ENCODE measurements at regions not wholly inside any gene's neighbourhood (a gene's known extent, or its start where the extent isn't known, plus 50 kb on each side); places are given as distances from the start of the nearest gene placed in this dataset.
A peak's percentile ranks its signal among the peaks of the same experiment; 100 is the strongest.

DNA sequence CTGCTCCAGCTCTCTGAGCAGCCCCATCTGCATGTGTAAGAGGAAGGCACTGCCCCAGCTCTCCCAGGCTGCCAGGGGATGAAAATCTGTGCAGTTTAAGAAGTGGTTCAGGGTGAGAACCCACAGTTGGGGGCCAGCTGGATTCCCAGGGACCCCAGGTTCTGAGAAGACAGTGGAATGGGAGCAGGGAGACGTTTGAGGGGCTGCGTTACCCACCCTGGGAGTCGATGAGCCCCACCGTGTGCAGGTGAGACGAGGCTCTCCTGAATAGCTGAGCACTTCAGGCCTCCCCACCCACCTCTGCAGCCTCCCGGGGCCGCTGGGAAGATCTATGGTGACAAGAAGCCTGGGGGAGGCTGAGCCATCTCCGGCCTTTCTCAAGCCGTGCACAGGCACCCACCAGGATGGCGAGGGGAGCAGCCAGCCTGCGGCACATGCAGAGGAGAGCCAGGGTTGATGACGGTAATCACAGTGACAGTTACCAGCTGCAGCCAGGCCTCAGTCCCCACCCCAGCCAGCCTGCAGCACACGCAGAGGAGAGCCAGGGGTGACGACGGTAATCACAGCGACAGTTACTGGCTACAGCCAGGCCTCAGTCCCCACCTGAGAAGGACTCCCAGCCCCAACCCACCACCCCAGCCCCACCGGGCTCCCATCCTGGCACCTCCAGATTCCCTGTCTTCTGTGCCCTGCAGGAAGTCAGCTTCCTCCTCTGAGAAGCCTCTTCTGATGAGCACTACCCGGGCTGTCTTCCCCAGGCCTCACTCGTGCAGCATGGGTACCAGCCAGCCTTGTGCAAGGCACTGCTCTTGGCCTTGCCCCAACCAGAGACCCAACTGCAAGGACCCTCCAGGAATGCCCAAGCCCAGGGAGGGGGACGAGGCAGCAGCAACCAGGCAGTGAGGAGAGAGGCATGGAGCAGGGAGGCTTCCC lies 150.8 kb upstream of the PPP1R26 start:
- TF ChIP-seq, protein P1, sequence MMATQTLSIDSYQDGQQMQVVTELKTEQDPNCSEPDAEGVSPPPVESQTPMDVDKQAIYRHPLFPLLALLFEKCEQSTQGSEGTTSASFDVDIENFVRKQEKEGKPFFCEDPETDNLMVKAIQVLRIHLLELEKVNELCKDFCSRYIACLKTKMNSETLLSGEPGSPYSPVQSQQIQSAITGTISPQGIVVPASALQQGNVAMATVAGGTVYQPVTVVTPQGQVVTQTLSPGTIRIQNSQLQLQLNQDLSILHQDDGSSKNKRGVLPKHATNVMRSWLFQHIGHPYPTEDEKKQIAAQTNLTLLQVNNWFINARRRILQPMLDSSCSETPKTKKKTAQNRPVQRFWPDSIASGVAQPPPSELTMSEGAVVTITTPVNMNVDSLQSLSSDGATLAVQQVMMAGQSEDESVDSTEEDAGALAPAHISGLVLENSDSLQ (IDR thresholded peaks at IDR 0.05) = no peak
- TF ChIP-seq ZNF384 (IDR thresholded peaks at IDR 0.05) = no peak
- TF ChIP-seq ELF4 (IDR thresholded peaks at IDR 0.05) = no peak
- no peak for TF ChIP-seq TARDBP (IDR thresholded peaks at IDR 0.05)
- TF ChIP-seq FOXK2 (IDR thresholded peaks at IDR 0.05) = no peak
- TF ChIP-seq FOXA1 (IDR thresholded peaks at IDR 0.05) = no peak
- DNase-seq (ENCODE audit: extremely low spot score) = no peak
- CTCF ChIA-PET = no interaction called here
- POLR2A ChIA-PET = no interaction called here

DNA sequence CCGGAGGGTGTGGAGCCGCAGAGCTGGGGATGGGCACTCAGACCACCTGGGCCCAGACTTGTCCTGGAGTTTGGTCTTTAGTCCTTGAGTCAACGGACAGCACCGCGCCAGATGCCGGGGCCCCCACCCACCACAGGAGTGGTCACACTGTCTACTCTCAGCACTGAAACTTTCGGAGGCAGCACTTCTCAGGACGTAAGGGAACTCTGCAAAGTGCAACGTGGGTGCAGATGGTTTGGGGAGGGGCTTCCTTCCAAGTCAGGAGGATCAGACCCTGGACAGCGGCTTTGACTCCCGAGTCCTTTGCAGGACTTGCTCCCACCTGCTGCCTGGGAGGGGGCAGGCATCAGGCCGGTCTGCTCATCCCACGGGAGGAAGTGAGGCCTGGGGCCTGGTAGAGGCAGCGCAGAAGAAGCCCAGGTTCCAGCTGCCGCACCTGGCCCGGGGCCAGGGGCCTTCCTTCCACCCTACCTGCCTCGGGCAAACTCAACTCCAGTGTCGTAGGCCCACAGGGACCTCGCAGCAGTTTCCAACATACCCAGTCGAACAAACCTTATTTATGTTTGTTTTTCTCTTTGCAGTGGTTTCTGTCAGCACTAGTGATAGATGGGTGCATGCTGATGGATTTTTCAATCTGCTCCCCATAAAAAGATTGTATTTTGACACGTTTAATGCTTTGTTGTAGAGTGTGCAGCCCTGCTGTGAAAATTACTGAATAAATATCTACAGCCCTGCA lies 149.8 kb upstream of the PPP1R26 start:
- no peak for DNase-seq (ENCODE audit: extremely low spot score)
- ChIA-PET CTCF (no interaction called here), POLR2A (no interaction called here)
- TF ChIP-seq, protein P1 (IDR thresholded peaks at IDR 0.05) = peak; percentile 91
- no peak for TF ChIP-seq ELF4 (IDR thresholded peaks at IDR 0.05)
- TF ChIP-seq FOXM1 (IDR thresholded peaks at IDR 0.05; ENCODE audit: borderline replicate concordance) = no peak
- peak; percentile 53; the same call in 1 of the 2 replicates for TF ChIP-seq CTBP1 (IDR thresholded peaks at IDR 0.05; ENCODE audit: borderline replicate concordance)

DNA sequence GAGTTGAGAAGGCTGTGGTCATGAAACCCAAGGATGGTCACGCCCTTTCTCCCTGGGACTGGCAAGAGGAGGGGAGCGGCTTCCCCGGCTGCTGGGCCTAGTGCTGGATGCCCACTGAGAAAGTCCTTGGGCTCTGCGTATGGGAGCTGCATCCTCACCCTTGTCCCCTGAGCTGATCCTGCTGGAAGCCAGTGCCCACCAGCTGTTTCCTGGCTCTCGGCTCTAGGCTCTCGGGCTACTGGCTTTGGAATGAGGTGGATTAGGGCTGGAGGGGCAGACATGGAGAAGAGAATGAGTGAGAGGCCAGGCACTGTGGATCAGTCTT lies 149.3 kb upstream of the PPP1R26 start:
- POLR2A ChIA-PET = no interaction called here
- TF ChIP-seq LEF1 (IDR thresholded peaks at IDR 0.05; ENCODE audit: borderline replicate concordance) = no peak
- TF ChIP-seq, protein P1 (IDR thresholded peaks at IDR 0.05) = no peak
- no peak for TF ChIP-seq ELF4 (IDR thresholded peaks at IDR 0.05)
- no peak for TF ChIP-seq CTBP1 (IDR thresholded peaks at IDR 0.05; ENCODE audit: borderline replicate concordance)
- no peak for TF ChIP-seq FOXA1 (IDR thresholded peaks at IDR 0.05)
- TF ChIP-seq HDGF (IDR thresholded peaks at IDR 0.05; ENCODE audit: borderline replicate concordance) = no peak
- TF ChIP-seq ARNT (IDR thresholded peaks at IDR 0.05) = no peak
- no peak for TF ChIP-seq L3MBTL2 (conservative IDR thresholded peaks at IDR 0.05)
- no peak for TF ChIP-seq FOXM1 (IDR thresholded peaks at IDR 0.05; ENCODE audit: borderline replicate concordance)
- DNase-seq (ENCODE audit: extremely low spot score) = no peak
- CTCF ChIA-PET = no interaction called here

DNA sequence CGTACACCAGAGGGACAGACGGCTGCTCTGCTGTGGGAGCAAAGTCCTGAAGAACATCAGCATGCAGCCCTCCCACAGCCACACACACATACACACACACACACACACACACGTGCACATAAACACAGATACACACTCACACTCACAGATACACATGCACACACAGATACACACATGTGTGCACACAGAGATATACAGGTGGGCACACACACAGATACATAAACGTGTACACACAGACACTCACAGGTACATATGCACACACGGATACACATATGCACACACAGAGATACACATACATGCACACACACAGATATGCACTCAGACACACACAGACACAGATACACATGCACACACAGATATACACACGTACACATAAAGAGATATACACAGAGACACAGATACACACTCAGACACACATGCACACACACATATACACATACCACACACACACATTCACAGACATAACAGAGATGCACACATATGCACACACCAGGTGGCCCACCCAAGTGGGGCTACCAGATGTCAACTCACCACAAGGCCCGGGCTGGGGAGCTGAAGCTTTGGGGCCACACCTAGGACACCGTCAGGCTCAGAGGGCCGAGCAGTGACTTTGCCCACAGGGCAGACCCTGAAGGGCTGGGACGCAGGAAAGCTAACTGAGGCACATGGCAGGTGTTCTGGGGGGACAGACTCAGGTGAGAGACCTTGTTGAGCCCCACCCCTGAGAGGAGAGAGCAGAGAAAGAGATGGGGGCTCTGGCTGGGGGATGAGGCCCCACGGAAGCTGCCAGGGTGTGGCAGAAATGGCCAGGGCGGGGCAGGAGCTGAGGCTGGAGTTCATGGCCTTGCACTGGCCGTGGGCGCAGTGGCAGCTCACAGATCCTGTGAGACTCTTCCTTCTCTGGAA lies 148.6 kb upstream of the PPP1R26 start:
- TF ChIP-seq NFRKB (IDR thresholded peaks at IDR 0.05) = no peak
- TF ChIP-seq ZNF384 (IDR thresholded peaks at IDR 0.05) = 0 out of 2 replicates have a peak, but pooled peaks have one; percentile 5
- no peak for DNase-seq (ENCODE audit: extremely low spot score)
- ChIA-PET CTCF (interaction anchor here (0.6 kb wide), 1 partner anchor 199 kb away, joined by 3 read pairs; no protein-coding TSS in a partner anchor), POLR2A (no interaction called here)

DNA sequence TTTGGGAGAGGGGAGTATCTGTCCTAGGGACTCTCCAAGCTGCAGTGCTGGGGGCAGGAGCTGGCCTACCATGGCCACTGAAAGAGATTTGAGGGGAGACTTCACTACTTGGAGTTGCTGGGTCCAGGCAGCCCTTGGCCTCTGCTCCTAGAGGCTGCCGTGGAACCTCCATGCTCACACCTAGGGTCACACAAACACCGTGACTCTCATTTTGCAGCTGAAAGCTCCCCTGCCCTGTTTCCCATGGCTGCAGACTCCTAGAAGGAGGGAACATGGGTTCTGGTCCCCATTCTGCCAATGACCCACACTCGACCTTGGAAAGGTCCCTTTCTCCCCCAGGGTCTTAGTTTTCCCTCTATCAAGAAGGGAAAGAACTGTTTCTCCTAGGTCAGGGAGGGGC lies 147.1 kb upstream of the PPP1R26 start:
- ChIA-PET POLR2A (no interaction called here), CTCF (no interaction called here)
- no peak for DNase-seq (ENCODE audit: extremely low spot score)
- TF ChIP-seq L3MBTL2 (conservative IDR thresholded peaks at IDR 0.05) (no peak), SP1 (IDR thresholded peaks at IDR 0.05) (no peak), ZNF384 (IDR thresholded peaks at IDR 0.05) (no peak)

DNA sequence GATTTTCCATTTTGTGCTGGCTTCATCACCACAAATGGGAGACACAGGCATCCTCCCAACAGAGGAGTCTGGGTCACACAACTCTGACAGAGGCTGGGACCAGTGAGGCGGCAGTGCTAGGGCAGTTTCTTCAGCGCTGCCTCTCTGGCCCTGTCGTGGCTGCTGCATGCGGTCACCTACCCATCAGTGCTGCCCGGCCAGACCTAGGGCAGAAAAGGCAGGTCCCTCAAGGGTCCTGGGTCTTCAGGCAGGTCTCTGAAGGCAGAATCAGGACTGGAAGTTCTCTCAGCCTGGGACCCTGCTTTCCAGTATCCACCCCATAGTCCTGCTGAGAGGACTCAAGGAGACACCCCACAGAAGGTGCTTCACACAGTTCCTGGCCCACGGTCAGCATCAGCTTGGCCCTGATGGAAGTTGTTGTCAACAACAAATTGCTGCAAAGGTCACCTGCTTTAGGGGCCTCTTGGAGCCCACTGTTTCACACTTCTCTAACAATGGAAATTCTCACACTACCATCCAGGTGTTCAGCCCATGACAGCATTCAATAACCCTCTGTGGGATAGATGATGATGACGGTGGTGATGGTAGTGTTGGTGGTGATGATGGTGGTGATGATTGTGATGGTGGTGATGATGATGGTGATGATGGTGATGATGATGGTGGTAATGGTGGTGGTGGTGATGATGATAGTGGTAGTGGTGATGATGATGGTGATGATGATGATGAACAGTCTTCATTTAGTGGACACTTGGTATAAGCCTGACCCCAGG lies 146.4 kb upstream of the PPP1R26 start:
- ChIA-PET POLR2A (no interaction called here), CTCF (no interaction called here)
- DNase-seq (ENCODE audit: extremely low spot score) = no peak
- no peak for TF ChIP-seq L3MBTL2 (conservative IDR thresholded peaks at IDR 0.05)
- TF ChIP-seq SP1 (IDR thresholded peaks at IDR 0.05) = no peak
- TF ChIP-seq, protein P1 (IDR thresholded peaks at IDR 0.05) = no peak
- no peak for TF ChIP-seq FOXK2 (IDR thresholded peaks at IDR 0.05)
- TF ChIP-seq SUZ12 (IDR thresholded peaks at IDR 0.05) = no peak
- no peak for TF ChIP-seq ARNT (IDR thresholded peaks at IDR 0.05)
- TF ChIP-seq HDGF (IDR thresholded peaks at IDR 0.05; ENCODE audit: borderline replicate concordance) = no peak
- TF ChIP-seq NFRKB (IDR thresholded peaks at IDR 0.05) = no peak
- TF ChIP-seq LEF1 (IDR thresholded peaks at IDR 0.05; ENCODE audit: borderline replicate concordance) = no peak
- no peak for TF ChIP-seq ELF4 (IDR thresholded peaks at IDR 0.05)
- no peak for TF ChIP-seq BHLHE40 (IDR thresholded peaks at IDR 0.05; ENCODE audit: borderline replicate concordance)
- no peak for TF ChIP-seq ZNF384 (IDR thresholded peaks at IDR 0.05)
- no peak for TF ChIP-seq CTBP1 (IDR thresholded peaks at IDR 0.05; ENCODE audit: borderline replicate concordance)
- no peak for TF ChIP-seq FOXA1 (IDR thresholded peaks at IDR 0.05)
- TF ChIP-seq TARDBP (IDR thresholded peaks at IDR 0.05) = no peak
- no peak for TF ChIP-seq FOXM1 (IDR thresholded peaks at IDR 0.05; ENCODE audit: borderline replicate concordance)

Measured in HEK293T (cell line).